Cardiac fibroblast (primary cell): ENCODE measurements at regions not wholly inside any gene's neighbourhood (a gene's known extent, or its start where the extent isn't known, plus 50 kb on each side); places are given as distances from the start of the nearest gene placed in this dataset.

Source experiments
- DNase-seq, 2 donors: peaks; one replicate each; pipeline versions ENCODE4 v3.0.0 to v3.0.0-alpha.2; 2010; ENCODE audit warnings: low read depth in 2 of 2
- H3K4me3 ChIP-seq, 2 donors: replicated peaks in 1 of 2; 1 replicate in 1 of 2; 2 replicates in 1 of 2; pipeline ENCODE4 v1.5.1; 2011; ENCODE audit warnings: low read depth in 2 of 2, low read length in 2 of 2, mild to moderate bottlenecking in 2 of 2, moderate library complexity in 1 of 2
- TF ChIP-seq, protein P1 (sequence below): IDR thresholded peaks from one replicate; pipeline ENCODE4 v1.5.1; 2011; ENCODE audit warnings: low read depth, mild to moderate bottlenecking, low read length, inconsistent platforms

- TF ChIP-seq, protein P1, sequence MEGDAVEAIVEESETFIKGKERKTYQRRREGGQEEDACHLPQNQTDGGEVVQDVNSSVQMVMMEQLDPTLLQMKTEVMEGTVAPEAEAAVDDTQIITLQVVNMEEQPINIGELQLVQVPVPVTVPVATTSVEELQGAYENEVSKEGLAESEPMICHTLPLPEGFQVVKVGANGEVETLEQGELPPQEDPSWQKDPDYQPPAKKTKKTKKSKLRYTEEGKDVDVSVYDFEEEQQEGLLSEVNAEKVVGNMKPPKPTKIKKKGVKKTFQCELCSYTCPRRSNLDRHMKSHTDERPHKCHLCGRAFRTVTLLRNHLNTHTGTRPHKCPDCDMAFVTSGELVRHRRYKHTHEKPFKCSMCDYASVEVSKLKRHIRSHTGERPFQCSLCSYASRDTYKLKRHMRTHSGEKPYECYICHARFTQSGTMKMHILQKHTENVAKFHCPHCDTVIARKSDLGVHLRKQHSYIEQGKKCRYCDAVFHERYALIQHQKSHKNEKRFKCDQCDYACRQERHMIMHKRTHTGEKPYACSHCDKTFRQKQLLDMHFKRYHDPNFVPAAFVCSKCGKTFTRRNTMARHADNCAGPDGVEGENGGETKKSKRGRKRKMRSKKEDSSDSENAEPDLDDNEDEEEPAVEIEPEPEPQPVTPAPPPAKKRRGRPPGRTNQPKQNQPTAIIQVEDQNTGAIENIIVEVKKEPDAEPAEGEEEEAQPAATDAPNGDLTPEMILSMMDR = no peak
- H3K4me3 ChIP-seq = no peak overlapping the region
- no peak for DNase-seq
Measured at GRCh38 chr4:65738134-65738533, 67.8 kb upstream of the EPHA5 start.

DNA sequence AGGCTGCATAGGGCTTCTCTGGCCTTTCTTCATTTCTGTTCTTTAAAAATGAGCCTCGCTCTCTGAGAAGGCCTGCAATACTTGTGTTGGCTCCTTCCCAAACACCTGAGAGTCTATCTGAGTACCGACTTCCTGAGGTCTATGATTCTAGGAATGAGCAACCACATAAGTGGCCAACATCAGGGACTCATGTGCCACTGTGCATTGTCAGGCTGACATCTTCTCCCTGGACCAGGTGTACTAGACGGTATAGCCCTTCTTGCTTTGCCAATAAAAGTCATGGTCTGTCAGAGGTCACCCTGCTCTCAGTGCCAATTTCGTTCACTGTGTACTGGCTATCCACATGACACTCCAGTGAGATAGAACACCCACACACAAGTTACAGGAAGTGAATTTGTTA is 67.4 kb upstream of the EPHA5 start:
- TF ChIP-seq, protein P1 = no peak
- peak in 1 of 2 donors; percentile 3 for DNase-seq
- H3K4me3 ChIP-seq = no peak overlapping the region

DNA sequence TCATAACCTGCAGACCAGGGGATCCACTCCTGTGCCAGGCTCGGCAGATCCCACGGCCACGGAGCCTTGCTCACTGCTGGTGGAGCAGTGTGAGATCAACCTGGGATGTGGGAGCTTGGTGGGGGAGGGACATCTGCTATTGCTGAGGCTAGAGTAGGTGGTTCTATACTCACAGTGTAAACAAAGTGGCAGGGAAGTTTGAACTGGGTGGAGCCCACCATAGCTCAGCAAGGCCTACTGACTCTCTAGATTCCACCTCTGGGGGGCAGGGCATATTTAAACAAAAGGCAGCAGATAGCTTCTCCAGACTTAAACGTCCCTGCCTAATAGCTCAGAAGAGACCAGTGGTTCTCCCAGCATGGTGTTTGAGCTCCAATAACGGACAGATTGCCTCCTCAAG is 54.7 kb upstream of the EPHA5 start:
- no peak overlapping the region for H3K4me3 ChIP-seq
- TF ChIP-seq, protein P1 = no peak
- DNase-seq = no peak
